K562 (cell line): ENCODE measurements at regions not wholly inside any gene's neighbourhood (a gene's known extent, or its start where the extent isn't known, plus 50 kb on each side); places are given as distances from the start of the nearest gene placed in this dataset.

ENCODE experiments used
- ATAC-seq: fragments of 200-7000 bp; cut with Tn5 transposase; 3 replicates; pipeline ENCODE4 v1.9.1; 2020; ENCODE audit warnings: moderate library complexity
- BruUV-seq: library from RNA; stranded (reverse); fragments of 400-500 nt; replicated peaks from 2 replicates; lab custom pipeline; 2021; lab: Mats Ljungman, UMichigan
- CTCF ChIA-PET: fragments of 300-600 bp; formaldehyde crosslinking; extraction: SDS; loops from one replicate; lab custom pipeline; 2021; ENCODE audit warnings: low intra/inter-chr PET ratio; lab: Yijun Ruan, JAX
- POLR2A ChIA-PET: fragments of 300-600, 350-650 bp; sonication (Branson Sonifier 250); formaldehyde crosslinking; extraction: SDS; loops from one replicate; lab custom pipeline; 2021; ENCODE audit warnings: antibody characterized with exemption, inconsistent platforms; lab: Yijun Ruan, JAX
- DNase-seq, 4 experiments: peaks; one replicate each; pipeline versions ENCODE4 v3.0.0 to v3.0.0-alpha.2; 2011 to 2018; ENCODE audit warnings: low spot score in 3 of 4, mixed read lengths in 3 of 4; ENCODE audit errors: extremely low read depth in 1 of 4
- FAIRE-seq: peaks from 2 replicates; lab custom pipeline; 2011; peaks lifted over from hg19 to GRCh38; lab: Jason Lieb, UNC
- H2AFZ ChIP-seq: 2 replicates; pipeline ENCODE4 v1.6.0; 2011; ENCODE audit warnings: low read depth, low read length, control low read depth, inconsistent platforms
- H3K27ac ChIP-seq: fragments of 200-600 bp; 3 replicates; pipeline ENCODE4 v1.8.0; 2011; ENCODE audit warnings: low read depth, mild to moderate bottlenecking, control low read depth, inconsistent platforms, low read length, moderate library complexity, mixed read lengths; ENCODE audit errors: extremely low read depth
- H3K27me3 ChIP-seq, 2 experiments: fragments of 300-600 bp in 1 of 2; 2 replicates in 1 of 2; 3 replicates in 1 of 2; pipeline versions ENCODE4 v1.6.0 to v1.8.0; 2011; ENCODE audit warnings: inconsistent platforms in 2 of 2, low read length in 2 of 2, mild to moderate bottlenecking in 1 of 2, mixed read lengths in 1 of 2, moderate library complexity in 1 of 2; ENCODE audit not compliant: control insufficient read depth in 2 of 2, insufficient read depth in 2 of 2
- H3K36me3 ChIP-seq: fragments of 300-600 bp; 3 replicates; pipeline ENCODE4 v1.8.0; 2011; ENCODE audit warnings: mild to moderate bottlenecking, low read length, inconsistent platforms; ENCODE audit not compliant: control insufficient read depth, insufficient read depth
- H3K4me1 ChIP-seq, 2 experiments: fragments of 200-600 bp in 1 of 2; replicated peaks in 1 of 2; 2 replicates in 1 of 2; 3 replicates in 1 of 2; pipeline versions ENCODE4 v1.5.1 to v1.8.0; 2011; ENCODE audit warnings: inconsistent platforms in 2 of 2, low read length in 2 of 2, mild to moderate bottlenecking in 1 of 2, mixed read lengths in 1 of 2, moderate library complexity in 1 of 2; ENCODE audit not compliant: control insufficient read depth in 2 of 2, insufficient read depth in 2 of 2
- H3K4me2 ChIP-seq: 2 replicates; pipeline ENCODE4 v1.6.1; 2011; ENCODE audit warnings: low read length, control low read depth, inconsistent platforms, mixed read lengths; ENCODE audit not compliant: insufficient read depth
- H3K4me3 ChIP-seq: fragments of 200-600 bp; sonication (generic), shearing (Covaris generic); 2 replicates; pipeline ENCODE4 v1.5.1; 2016; ENCODE audit warnings: control low read depth, inconsistent platforms
- H3K79me2 ChIP-seq: fragments of 200-600 bp; 3 replicates; pipeline ENCODE4 v1.8.0; 2011; ENCODE audit warnings: low read length, inconsistent platforms; ENCODE audit not compliant: control insufficient read depth, insufficient read depth
- H3K9ac ChIP-seq, 2 experiments: 2 replicates each; pipeline versions ENCODE4 v1.6.0 to v1.6.1; 2011; ENCODE audit warnings: low read depth in 2 of 2, low read length in 2 of 2, control low read depth in 1 of 2, inconsistent platforms in 1 of 2, mild to moderate bottlenecking in 1 of 2, mixed read lengths in 1 of 2; ENCODE audit not compliant: insufficient read depth in 1 of 2
- H3K9me1 ChIP-seq: one replicate; pipeline ENCODE4 v1.6.0; 2011; ENCODE audit warnings: inconsistent platforms, mild to moderate bottlenecking, low read length, moderate library complexity; ENCODE audit not compliant: control insufficient read depth, insufficient read depth
- H3K9me3 ChIP-seq: replicated peaks from 2 replicates; pipeline ENCODE4 v1.5.1; 2011; ENCODE audit warnings: low read depth, low read length, inconsistent platforms; ENCODE audit not compliant: control insufficient read depth, insufficient read depth
- H4K20me1 ChIP-seq: replicated peaks from 2 replicates; pipeline ENCODE4 v1.6.1; 2011; ENCODE audit warnings: low read length, inconsistent platforms, mixed read lengths; ENCODE audit not compliant: control insufficient read depth, insufficient read depth
- CREB3 ChIP-seq: fragments of 450-650 bp; conservative IDR thresholded peaks from 2 replicates; pipeline ENCODE4 v1.6.1; 2016; ENCODE audit warnings: missing genetic modification characterization, low read depth, mild to moderate bottlenecking, missing compliant biosample characterization, moderate library complexity
- DIDO1 ChIP-seq: fragments of 450-650 bp; IDR thresholded peaks from 2 replicates; pipeline ENCODE4 v1.6.1; 2016; ENCODE audit warnings: low read depth, missing biosample characterization, missing genetic modification characterization
- EWSR1 ChIP-seq: fragments of 450-650 bp; IDR thresholded peaks from 2 replicates; pipeline ENCODE4 v1.6.1; 2018; ENCODE audit warnings: borderline replicate concordance, mild to moderate bottlenecking, low read depth, moderate library complexity; ENCODE audit not compliant: partially characterized antibody
- HNRNPUL1 ChIP-seq: fragments of 200-400 bp; formaldehyde crosslinking; IDR thresholded peaks from 2 replicates; pipeline ENCODE4 v1.6.1; 2017; ENCODE audit warnings: low read length
- HOMEZ ChIP-seq: fragments of 250-450 bp; sonication (Bioruptor Pico); IDR thresholded peaks from 2 replicates; pipeline ENCODE4 v1.4.0; 2020; ENCODE audit warnings: mild to moderate bottlenecking, moderate library complexity
- ILK ChIP-seq: fragments of 450-650 bp; IDR thresholded peaks from 2 replicates; pipeline ENCODE4 v1.6.1; 2016; ENCODE audit warnings: missing genetic modification characterization, low read depth, mild to moderate bottlenecking, missing compliant biosample characterization, moderate library complexity, borderline replicate concordance
- L3MBTL2 ChIP-seq: fragments of 450-650 bp; IDR thresholded peaks from 2 replicates; pipeline ENCODE4 v1.6.1; 2016; ENCODE audit warnings: mild to moderate bottlenecking, moderate library complexity
- NCOA4 ChIP-seq: fragments of 450-650 bp; IDR thresholded peaks from 2 replicates; pipeline ENCODE4 v1.6.1; 2018; ENCODE audit warnings: mild to moderate bottlenecking; ENCODE audit not compliant: partially characterized antibody
- NEUROD1 ChIP-seq: fragments of 150-350 bp; IDR thresholded peaks from 2 replicates; pipeline ENCODE4 v1.6.1; 2014; ENCODE audit warnings: borderline replicate concordance, low read length, low read depth; ENCODE audit not compliant: partially characterized antibody
- NR2F6 ChIP-seq: fragments of 450-650 bp; formaldehyde crosslinking; IDR thresholded peaks from 2 replicates; pipeline ENCODE4 v1.4.0; 2020; ENCODE audit warnings: mild to moderate bottlenecking
- RFX1 ChIP-seq: fragments of 450-650 bp; IDR thresholded peaks from 2 replicates; pipeline ENCODE4 v1.6.1; 2016; ENCODE audit warnings: mild to moderate bottlenecking, moderate library complexity
- SOX6 ChIP-seq: fragments of 450-650 bp; IDR thresholded peaks from 2 replicates; pipeline ENCODE4 v1.6.1; 2014; ENCODE audit warnings: mild to moderate bottlenecking
- THRAP3 ChIP-seq: fragments of 450-650 bp; IDR thresholded peaks from 2 replicates; pipeline ENCODE4 v1.6.1; 2016; ENCODE audit warnings: mild to moderate bottlenecking, inconsistent platforms, borderline replicate concordance
- ZHX1 ChIP-seq: fragments of 150-350 bp; conservative IDR thresholded peaks from 2 replicates; pipeline ENCODE4 v1.6.1; 2014; ENCODE audit warnings: low read length
- WGBS: fragments of 100-300 bp; shearing (Covaris generic); methylation state at CpG from one replicate; pipeline ENCODE4 v1.1.6; 2016; ENCODE audit warnings: low coverage, mixed read lengths; ENCODE audit not compliant: insufficient coverage; ENCODE audit errors: missing lambda C conversion rate; 5-methylcytosine and 5-hydroxymethylcytosine counted together
- in situ Hi-C: fragments of 300-500 bp; cut with MboI; formaldehyde crosslinking; loops from 4 replicates; pipeline ENCODE4 v1.15.0; 2018; ENCODE audit warnings: inconsistent platforms, mixed read lengths
- intact Hi-C: fragments of 100-400 bp; cut with micrococcal nuclease; formaldehyde crosslinking; loops from 2 replicates; pipeline ENCODE4 v1.14.2; 2022
- TF ChIP-seq, protein P1 (sequence below): fragments of 450-650 bp; IDR thresholded peaks from 2 replicates; pipeline ENCODE4 v1.6.1; 2018; ENCODE audit warnings: mild to moderate bottlenecking, low read depth; ENCODE audit not compliant: partially characterized antibody

- no peak for TF ChIP-seq ILK (tag)
- no peak for TF ChIP-seq NR2F6 (CRISPR knock-in tag)
- TF ChIP-seq NEUROD1: no peak
These were observed 1612.6 kb upstream of the CELF4 start (continued) for GRCh38 chr18:39178166-39178565.

- no peak overlapping the region for H3K9ac ChIP-seq
- CTCF ChIA-PET: no interaction called here
- ATAC-seq (no peak), DNase-seq (no peak), FAIRE-seq (no peak)
- BruUV-seq: no TSS peak
- H3K36me3 ChIP-seq: no peaks in the 10 kb centered on the region
- no peak overlapping the region for H3K27ac ChIP-seq
- POLR2A ChIA-PET: no interaction called here
- H2AFZ ChIP-seq: no peak overlapping the region
- no peak overlapping the region for H3K4me3 ChIP-seq
- H3K27me3 ChIP-seq: no peaks in the 10 kb centered on the region
- 0% methylated on average over 4 of the region's 4 CpGs for WGBS
- no peaks in the 10 kb centered on the region for H3K4me1 ChIP-seq
- H3K9me3 ChIP-seq: no peaks in the 10 kb centered on the region; the same call in 1 of the 2 replicates
- intact Hi-C loops: no loop called here
- H3K9me1 ChIP-seq: no peaks in the 10 kb centered on the region
- H4K20me1 ChIP-seq: no peaks in the 10 kb centered on the region
- no peak overlapping the region for H3K4me2 ChIP-seq
- H3K79me2 ChIP-seq: no peaks in the 10 kb centered on the region
- in situ Hi-C loops: no loop called here
- TF ChIP-seq EWSR1: no peak
- no peak for TF ChIP-seq SOX6
- no peak for TF ChIP-seq HOMEZ (CRISPR knock-in tag)
- TF ChIP-seq RFX1: no peak
- TF ChIP-seq, protein P1, sequence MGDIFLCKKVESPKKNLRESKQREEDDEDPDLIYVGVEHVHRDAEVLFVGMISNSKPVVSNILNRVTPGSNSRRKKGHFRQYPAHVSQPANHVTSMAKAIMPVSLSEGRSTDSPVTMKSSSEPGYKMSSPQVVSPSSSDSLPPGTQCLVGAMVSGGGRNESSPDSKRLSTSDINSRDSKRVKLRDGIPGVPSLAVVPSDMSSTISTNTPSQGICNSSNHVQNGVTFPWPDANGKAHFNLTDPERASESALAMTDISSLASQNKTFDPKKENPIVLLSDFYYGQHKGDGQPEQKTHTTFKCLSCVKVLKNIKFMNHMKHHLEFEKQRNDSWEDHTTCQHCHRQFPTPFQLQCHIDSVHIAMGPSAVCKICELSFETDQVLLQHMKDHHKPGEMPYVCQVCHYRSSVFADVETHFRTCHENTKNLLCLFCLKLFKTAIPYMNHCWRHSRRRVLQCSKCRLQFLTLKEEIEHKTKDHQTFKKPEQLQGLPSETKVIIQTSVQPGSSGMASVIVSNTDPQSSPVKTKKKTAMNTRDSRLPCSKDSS: no peak
- TF ChIP-seq THRAP3: no peak
- no peak for TF ChIP-seq L3MBTL2
- TF ChIP-seq DIDO1 (tag): no peak
- no peak for TF ChIP-seq CREB3
- no peak for TF ChIP-seq ZHX1
- TF ChIP-seq NCOA4: no peak
- TF ChIP-seq HNRNPUL1: no peak
These were observed 1607.3 kb upstream of the CELF4 start for GRCh38 chr18:39172695-39173421.
